SU-DHL-6 (cell line): ENCODE measurements at regions not wholly inside any gene's neighbourhood (a gene's known extent, or its start where the extent isn't known, plus 50 kb on each side); places are given as distances from the start of the nearest gene placed in this dataset.

Source experiments
- H2AFZ ChIP-seq: fragments of 200-600 bp; sonication (generic); 2 replicates; pipeline ENCODE4 v1.6.1; 2014; ENCODE audit warnings: low read depth, mild to moderate bottlenecking, moderate library complexity, mixed read lengths, antibody characterized with exemption, low read length; ENCODE audit not compliant: severe bottlenecking
- H3F3A ChIP-seq: fragments of 200-600 bp; shearing (Covaris generic); 2 replicates; pipeline ENCODE4 v1.6.0; 2016; ENCODE audit warnings: antibody characterized with exemption, mild to moderate bottlenecking; ENCODE audit not compliant: insufficient read depth
- H3K27ac ChIP-seq: fragments of 200-600 bp; sonication (generic); 2 replicates; pipeline ENCODE4 v1.5.1; 2016; ENCODE audit warnings: low read depth, mild to moderate bottlenecking, low read length, moderate library complexity, mixed read lengths
- H3K27me3 ChIP-seq: fragments of 200-600 bp; sonication (generic), shearing (Covaris generic); 2 replicates; pipeline ENCODE4 v1.6.0; 2014; ENCODE audit warnings: mild to moderate bottlenecking, low read length
- H3K36me3 ChIP-seq: fragments of 200-600 bp; sonication (generic); 2 replicates; pipeline ENCODE4 v1.6.1; 2014; ENCODE audit warnings: mild to moderate bottlenecking, low read length, mixed read lengths
- H3K4me2 ChIP-seq: fragments of 300-600, 200-600 bp; shearing (Covaris generic), sonication (generic); 2 replicates; pipeline ENCODE4 v1.6.0; 2014; ENCODE audit warnings: low read length, low read depth, mild to moderate bottlenecking; ENCODE audit not compliant: poor library complexity, severe bottlenecking
- H3K4me3 ChIP-seq: fragments of 200-600 bp; sonication (generic); 2 replicates; pipeline ENCODE4 v1.5.1; 2014; ENCODE audit warnings: antibody characterized with exemption, low read length, mild to moderate bottlenecking, mixed read lengths; ENCODE audit not compliant: insufficient read depth, poor library complexity, severe bottlenecking
- H3K79me2 ChIP-seq: fragments of 200-600 bp; sonication (generic); 2 replicates; pipeline ENCODE4 v1.6.1; 2014; ENCODE audit warnings: mild to moderate bottlenecking, low read length, moderate library complexity; ENCODE audit not compliant: insufficient read depth
- H3K9ac ChIP-seq: fragments of 200-600 bp; sonication (generic); 2 replicates; pipeline ENCODE4 v1.7.0; 2014; ENCODE audit warnings: mild to moderate bottlenecking, low read length
- H3K9me2 ChIP-seq: fragments of 200-600 bp; sonication (generic); replicated peaks from 2 replicates; pipeline ENCODE4 v1.6.1; 2014; ENCODE audit warnings: low read length; ENCODE audit not compliant: insufficient read depth
- H3K9me3 ChIP-seq: fragments of 200-600 bp; sonication (generic); 2 replicates; pipeline ENCODE4 v1.6.1; 2014; ENCODE audit warnings: low read length, mixed read lengths; ENCODE audit not compliant: insufficient read depth
- H4K20me1 ChIP-seq: fragments of 200-600 bp; sonication (generic); 2 replicates; pipeline ENCODE4 v1.6.1; 2014; ENCODE audit warnings: low read depth, mild to moderate bottlenecking, antibody characterized with exemption, low read length, moderate library complexity, mixed read lengths
- EZH2phosphoT487 ChIP-seq: fragments of 200-600 bp; sonication (generic), shearing (Covaris generic); conservative IDR thresholded peaks from 2 replicates; pipeline ENCODE4 v1.6.1; 2018; ENCODE audit warnings: mild to moderate bottlenecking, antibody characterized with exemption, low read length, moderate library complexity, mixed read lengths
- TF ChIP-seq, protein P1 (sequence below): fragments of 200-600 bp; sonication (generic); IDR thresholded peaks from one replicate; pipeline ENCODE4 v1.5.1; 2017; ENCODE audit warnings: antibody characterized with exemption, mild to moderate bottlenecking, low read length, moderate library complexity; ENCODE audit not compliant: insufficient read depth, poor library complexity, severe bottlenecking

DNA sequence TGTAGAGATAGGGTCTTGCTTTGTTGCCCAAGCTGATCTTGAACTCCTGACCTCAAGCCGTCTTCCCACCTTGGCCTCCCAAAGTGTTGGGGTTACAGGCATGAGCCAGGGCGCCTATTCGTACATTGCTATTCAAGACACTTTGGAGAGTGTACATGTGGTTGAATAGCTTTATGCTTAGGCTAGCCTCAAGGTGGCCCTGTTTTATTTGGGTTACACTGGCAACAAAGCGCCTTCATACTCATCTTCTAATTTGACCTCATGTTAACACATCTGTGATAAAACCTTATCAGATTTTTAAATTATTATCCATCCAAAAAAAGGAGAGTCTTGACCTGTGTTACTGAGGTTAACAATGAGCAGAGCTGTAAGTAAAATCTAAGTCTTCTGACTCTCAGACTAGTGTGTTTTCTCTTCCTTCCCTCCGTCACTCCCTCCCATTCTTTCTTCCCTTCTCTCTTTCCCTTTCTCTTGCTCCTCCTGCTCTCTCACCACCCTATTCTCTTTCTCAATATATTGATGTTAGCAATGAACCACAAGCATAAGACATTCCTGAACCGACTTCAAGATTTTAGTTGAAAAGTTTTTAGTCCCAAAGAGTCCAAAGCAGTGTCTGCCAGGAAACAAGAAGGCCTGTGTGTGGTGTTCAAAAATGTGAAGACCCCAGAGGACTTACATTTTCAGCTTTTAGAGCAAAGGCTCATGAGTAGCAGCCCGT lies 603.7 kb upstream of the CFAP20DC start:
- no peaks in the 10 kb centered on the region for H3K27me3 ChIP-seq
- H3F3A ChIP-seq = no peaks in the 10 kb centered on the region
- no peak overlapping the region for H2AFZ ChIP-seq
- H4K20me1 ChIP-seq = no peaks in the 10 kb centered on the region
- H3K9me2 ChIP-seq = no peaks in the 10 kb centered on the region
- H3K4me2 ChIP-seq = no peak overlapping the region
- no peak overlapping the region for H3K27ac ChIP-seq
- TF ChIP-seq, protein P1, sequence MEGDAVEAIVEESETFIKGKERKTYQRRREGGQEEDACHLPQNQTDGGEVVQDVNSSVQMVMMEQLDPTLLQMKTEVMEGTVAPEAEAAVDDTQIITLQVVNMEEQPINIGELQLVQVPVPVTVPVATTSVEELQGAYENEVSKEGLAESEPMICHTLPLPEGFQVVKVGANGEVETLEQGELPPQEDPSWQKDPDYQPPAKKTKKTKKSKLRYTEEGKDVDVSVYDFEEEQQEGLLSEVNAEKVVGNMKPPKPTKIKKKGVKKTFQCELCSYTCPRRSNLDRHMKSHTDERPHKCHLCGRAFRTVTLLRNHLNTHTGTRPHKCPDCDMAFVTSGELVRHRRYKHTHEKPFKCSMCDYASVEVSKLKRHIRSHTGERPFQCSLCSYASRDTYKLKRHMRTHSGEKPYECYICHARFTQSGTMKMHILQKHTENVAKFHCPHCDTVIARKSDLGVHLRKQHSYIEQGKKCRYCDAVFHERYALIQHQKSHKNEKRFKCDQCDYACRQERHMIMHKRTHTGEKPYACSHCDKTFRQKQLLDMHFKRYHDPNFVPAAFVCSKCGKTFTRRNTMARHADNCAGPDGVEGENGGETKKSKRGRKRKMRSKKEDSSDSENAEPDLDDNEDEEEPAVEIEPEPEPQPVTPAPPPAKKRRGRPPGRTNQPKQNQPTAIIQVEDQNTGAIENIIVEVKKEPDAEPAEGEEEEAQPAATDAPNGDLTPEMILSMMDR = no peak
- no peak for TF ChIP-seq EZH2phosphoT487
- H3K79me2 ChIP-seq = no peaks in the 10 kb centered on the region
- no peak overlapping the region for H3K9ac ChIP-seq
- no peaks in the 10 kb centered on the region for H3K36me3 ChIP-seq
- H3K9me3 ChIP-seq = peaks cover 7% of the 10 kb centered on the region; the same call in 1 of the 2 replicates
- no peak overlapping the region for H3K4me3 ChIP-seq

- H3K9me2 ChIP-seq = no peaks in the 10 kb centered on the region
- H4K20me1 ChIP-seq = no peaks in the 10 kb centered on the region
- H3K79me2 ChIP-seq = no peaks in the 10 kb centered on the region
- no peak for TF ChIP-seq EZH2phosphoT487
- TF ChIP-seq, protein P1 = no peak
- no peak overlapping the region for H3K9ac ChIP-seq
- no peaks in the 10 kb centered on the region for H3F3A ChIP-seq
- no peak overlapping the region for H3K4me3 ChIP-seq
- no peak overlapping the region for H3K27ac ChIP-seq
- H3K27me3 ChIP-seq = no peaks in the 10 kb centered on the region
- peaks cover 7% of the 10 kb centered on the region; the same call in 1 of the 2 replicates for H3K9me3 ChIP-seq
- H2AFZ ChIP-seq = no peak overlapping the region
- no peaks in the 10 kb centered on the region for H3K36me3 ChIP-seq
- no peak overlapping the region for H3K4me2 ChIP-seq
These were observed 594.9 kb upstream of the CFAP20DC start for GRCh38 chr3:59644479-59645402.

DNA sequence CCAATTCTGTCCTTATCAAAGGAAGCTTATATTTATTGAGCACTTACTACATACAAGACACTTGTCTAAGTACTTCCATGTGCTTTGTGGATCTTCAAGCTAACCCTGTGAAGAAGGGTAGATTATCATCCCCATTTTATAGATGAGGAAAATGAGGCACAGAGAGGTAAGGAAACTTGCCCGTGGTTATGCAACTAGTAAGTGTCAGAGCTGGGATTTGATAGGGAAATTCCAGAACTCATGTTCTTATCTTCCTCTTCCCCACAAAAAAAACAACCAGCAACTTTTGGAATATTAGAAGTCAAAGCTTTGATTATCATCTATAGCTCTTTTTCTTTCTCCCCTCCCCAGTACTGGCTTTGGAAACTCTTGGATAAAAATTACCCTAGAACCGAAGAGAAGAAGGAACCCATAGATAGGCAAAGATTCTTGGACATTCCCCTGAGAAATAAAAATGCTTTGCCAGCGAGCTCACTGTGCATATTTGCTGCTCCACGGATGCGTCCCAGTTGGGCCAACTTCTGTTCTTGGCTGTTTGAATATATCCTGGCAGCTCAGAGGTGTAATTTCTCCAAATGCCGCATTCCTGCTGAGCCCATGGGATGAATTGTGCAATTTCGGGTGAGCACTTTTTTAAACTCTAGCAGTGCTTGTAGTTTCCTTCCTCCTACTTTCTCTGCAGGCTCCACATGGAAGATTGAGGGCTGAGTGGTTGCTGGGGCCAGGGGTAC lies 591.5 kb upstream of the CFAP20DC start:
- Histone ChIP-seq H3K9me3 (no peaks in the 10 kb centered on the region), H3K27ac (no peak overlapping the region), H3K9me2 (no peaks in the 10 kb centered on the region), H3K4me2 (no peak overlapping the region), H3F3A (no peaks in the 10 kb centered on the region), H2AFZ (no peak overlapping the region), H3K27me3 (no peaks in the 10 kb centered on the region), H3K9ac (no peak overlapping the region), H3K79me2 (no peaks in the 10 kb centered on the region), H4K20me1 (no peaks in the 10 kb centered on the region), H3K4me3 (no peak overlapping the region), H3K36me3 (no peaks in the 10 kb centered on the region)
- no peak for TF ChIP-seq EZH2phosphoT487
- TF ChIP-seq, protein P1 = no peak
